GM23248 (cell line): ENCODE measurements at regions not wholly inside any gene's neighbourhood (a gene's known extent, or its start where the extent isn't known, plus 50 kb on each side); places are given as distances from the start of the nearest gene placed in this dataset.

Experiments used
- DNase-seq: peaks from one replicate; pipeline ENCODE4 v3.0.0-alpha.2; 2015
- H2AFZ ChIP-seq: fragments of 200-600 bp; sonication (generic); 2 replicates; pipeline ENCODE4 v1.6.1; 2016; ENCODE audit warnings: antibody characterized with exemption
- H3F3A ChIP-seq: fragments of 200-600 bp; sonication (generic); 2 replicates; pipeline ENCODE4 v1.6.1; 2016; ENCODE audit warnings: mild to moderate bottlenecking, antibody characterized with exemption, mixed run types; ENCODE audit not compliant: insufficient read depth
- H3K27ac ChIP-seq: fragments of 200-600 bp; sonication (generic); 2 replicates; pipeline ENCODE4 v1.5.1; 2016; ENCODE audit warnings: mild to moderate bottlenecking
- H3K27me3 ChIP-seq: fragments of 200-600 bp; sonication (generic); replicated peaks from 2 replicates; pipeline ENCODE4 v1.6.1; 2016; ENCODE audit warnings: mild to moderate bottlenecking; ENCODE audit not compliant: insufficient read depth
- H3K36me3 ChIP-seq: fragments of 200-600 bp; sonication (generic); 2 replicates; pipeline ENCODE4 v1.6.1; 2016; ENCODE audit warnings: low read depth, mild to moderate bottlenecking
- H3K4me1 ChIP-seq: fragments of 200-600 bp; sonication (generic); 2 replicates; pipeline ENCODE4 v1.6.1; 2016; ENCODE audit warnings: mild to moderate bottlenecking; ENCODE audit not compliant: insufficient read depth
- H3K4me2 ChIP-seq: fragments of 200-600 bp; sonication (generic); one replicate; pipeline ENCODE4 v1.6.1; 2016; ENCODE audit warnings: mild to moderate bottlenecking; ENCODE audit not compliant: unreplicated experiment
- H3K4me3 ChIP-seq: fragments of 200-600 bp; sonication (generic); 2 replicates; pipeline ENCODE4 v1.5.1; 2016; ENCODE audit warnings: mild to moderate bottlenecking
- H3K79me2 ChIP-seq: fragments of 200-600 bp; sonication (generic); 2 replicates; pipeline ENCODE4 v1.6.1; 2016; ENCODE audit warnings: mild to moderate bottlenecking; ENCODE audit not compliant: insufficient read depth
- H3K9ac ChIP-seq: fragments of 200-600 bp; sonication (generic); 2 replicates; pipeline ENCODE4 v1.6.1; 2016; ENCODE audit warnings: mild to moderate bottlenecking
- H3K9me2 ChIP-seq: fragments of 200-600 bp; sonication (generic); 2 replicates; pipeline ENCODE4 v1.6.1; 2016; ENCODE audit warnings: mixed run types, mild to moderate bottlenecking, moderate library complexity; ENCODE audit not compliant: insufficient read depth
- H3K9me3 ChIP-seq: fragments of 200-600 bp; sonication (generic); one replicate; pipeline ENCODE4 v1.6.1; 2017; ENCODE audit warnings: low read depth
- H4K20me1 ChIP-seq: fragments of 200-600 bp; sonication (generic); 2 replicates; pipeline ENCODE4 v1.6.0; 2016; ENCODE audit not compliant: insufficient read depth
- EZH2 ChIP-seq: fragments of 200-600 bp; sonication (generic); IDR thresholded peaks from 2 replicates; pipeline ENCODE4 v1.6.1; 2018; ENCODE audit warnings: antibody characterized with exemption, mild to moderate bottlenecking; ENCODE audit not compliant: insufficient read depth, poor library complexity, severe bottlenecking
- EZH2phosphoT487 ChIP-seq: fragments of 200-600 bp; sonication (generic); IDR thresholded peaks from 2 replicates; pipeline ENCODE4 v1.6.1; 2018; ENCODE audit warnings: antibody characterized with exemption, moderate library complexity, mild to moderate bottlenecking, low read depth; ENCODE audit not compliant: insufficient read depth
- WGBS, 2 experiments: methylation state at CpG; one replicate each; pipeline ENCODE4 v1.1.6; 2015 to 2017; ENCODE audit warnings: low lambda C conversion rate in 2 of 2, low coverage in 1 of 2; ENCODE audit errors: missing lambda C conversion rate in 2 of 2; 5-methylcytosine and 5-hydroxymethylcytosine counted together
- in situ Hi-C: fragments of 300-500 bp; cut with MboI; formaldehyde crosslinking; loops from 2 replicates; pipeline ENCODE4 v1.15.0; 2020

DNA sequence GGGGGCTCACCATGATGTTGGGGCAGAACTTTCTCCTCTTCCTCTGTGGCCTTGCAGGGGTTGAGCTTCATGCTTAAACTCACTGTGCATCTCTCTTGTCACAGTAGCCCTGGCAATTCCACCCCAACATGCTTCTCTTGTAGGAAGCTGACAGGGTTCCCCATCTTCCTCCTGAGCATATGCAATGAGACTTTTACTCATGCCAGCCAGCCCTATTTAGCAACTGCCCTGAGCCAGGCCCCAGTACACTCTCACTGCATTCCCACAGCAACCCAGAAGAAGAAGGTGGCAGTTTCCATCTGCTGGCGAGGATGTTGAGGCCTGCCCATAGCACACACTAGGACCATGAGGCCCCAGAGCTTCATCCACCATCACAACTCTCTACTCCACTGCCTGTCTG lies 72.2 kb upstream of the TEX51 start:
- no peak for DNase-seq

DNA sequence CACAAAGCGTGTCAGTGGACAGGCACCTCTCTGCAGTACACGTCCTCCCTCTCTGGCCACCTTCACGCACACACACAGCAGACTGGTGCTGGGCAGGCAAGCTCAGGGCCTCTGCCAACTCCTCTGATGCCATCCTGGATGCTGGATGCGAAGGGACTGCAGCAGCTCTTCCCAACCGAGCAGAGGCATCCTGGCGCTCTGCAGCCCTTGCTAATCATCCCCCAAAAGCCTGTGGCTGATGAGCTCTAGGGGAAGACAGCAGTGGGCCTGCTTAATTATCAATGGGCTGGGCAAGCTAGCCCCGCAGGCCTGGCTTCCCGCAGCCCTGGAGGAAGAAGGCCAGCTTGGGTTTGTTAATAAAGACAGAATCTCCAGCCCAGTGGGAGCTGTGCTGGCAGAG lies 71.3 kb upstream of the TEX51 start:
- no peak overlapping the region for H3K9ac ChIP-seq
- H3K9me3 ChIP-seq = no peaks in the 10 kb centered on the region
- H3K4me2 ChIP-seq = no peak overlapping the region
- H3K4me1 ChIP-seq = no peaks in the 10 kb centered on the region
- H4K20me1 ChIP-seq = no peaks in the 10 kb centered on the region
- H3F3A ChIP-seq = no peaks in the 10 kb centered on the region
- 26 to 32% methylated on average over 8 of the region's 8 CpGs for WGBS, 2 experiments
- H3K36me3 ChIP-seq = no peaks in the 10 kb centered on the region
- H3K4me3 ChIP-seq = no peak overlapping the region
- H2AFZ ChIP-seq = no peak overlapping the region
- no peaks in the 10 kb centered on the region; the same call in 1 of the 2 replicates for H3K27me3 ChIP-seq
- no peak overlapping the region for H3K27ac ChIP-seq
- no peak for DNase-seq
- H3K9me2 ChIP-seq = no peaks in the 10 kb centered on the region
- TF ChIP-seq EZH2phosphoT487 = no peak
- TF ChIP-seq EZH2 = no peak
- in situ Hi-C loops = no loop called here
- H3K79me2 ChIP-seq = no peaks in the 10 kb centered on the region

More for the DNA sequence above, 72.2 kb upstream of the TEX51 start:
- TF ChIP-seq EZH2phosphoT487 = no peak
- no peak for TF ChIP-seq EZH2
- Histone ChIP-seq H3K27ac (no peak overlapping the region), H3K4me3 (no peak overlapping the region), H3K4me1 (no peaks in the 10 kb centered on the region), H2AFZ (no peak overlapping the region), H3K36me3 (no peaks in the 10 kb centered on the region), H3K9me3 (no peaks in the 10 kb centered on the region), H3F3A (no peaks in the 10 kb centered on the region), H4K20me1 (no peaks in the 10 kb centered on the region), H3K9me2 (no peaks in the 10 kb centered on the region), H3K79me2 (no peaks in the 10 kb centered on the region), H3K27me3 (no peaks in the 10 kb centered on the region; the same call in 1 of the 2 replicates), H3K9ac (no peak overlapping the region), H3K4me2 (no peak overlapping the region)
- in situ Hi-C loops = no loop called here
- 0% methylated on average over 1 of the region's 1 CpG for WGBS, 2 experiments

DNA sequence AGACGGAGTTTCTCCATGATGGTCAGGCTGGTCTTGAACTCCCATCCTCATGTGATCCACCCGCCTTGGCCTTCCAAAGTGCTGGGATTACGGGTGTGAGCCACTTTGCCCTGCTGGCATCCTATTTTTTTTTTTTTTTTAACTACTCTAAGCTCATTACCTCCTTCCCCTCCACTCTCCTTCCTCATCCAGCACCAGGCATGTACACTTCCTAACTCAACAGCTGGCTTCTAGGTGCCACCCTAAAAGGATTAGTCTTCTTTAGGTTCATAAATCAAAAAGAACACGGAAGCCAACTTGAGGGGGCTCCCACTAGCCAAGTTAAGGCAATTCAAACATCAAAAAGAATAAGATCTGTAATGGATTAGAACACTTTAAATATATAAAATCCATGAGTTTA lies 70.6 kb upstream of the TEX51 start:
- Histone ChIP-seq H3K9me3 (no peaks in the 10 kb centered on the region), H3F3A (no peaks in the 10 kb centered on the region), H4K20me1 (no peaks in the 10 kb centered on the region), H3K36me3 (no peaks in the 10 kb centered on the region), H3K9ac (no peak overlapping the region), H2AFZ (no peak overlapping the region), H3K9me2 (no peaks in the 10 kb centered on the region), H3K4me3 (no peak overlapping the region), H3K27ac (no peak overlapping the region), H3K4me2 (no peak overlapping the region), H3K79me2 (no peaks in the 10 kb centered on the region), H3K27me3 (no peaks in the 10 kb centered on the region; the same call in 1 of the 2 replicates), H3K4me1 (no peaks in the 10 kb centered on the region)
- in situ Hi-C loops = no loop called here
- 42 to 48% methylated on average over 4 of the region's 4 CpGs for WGBS, 2 experiments
- TF ChIP-seq EZH2 = no peak
- TF ChIP-seq EZH2phosphoT487 = no peak
- DNase-seq = no peak

DNA sequence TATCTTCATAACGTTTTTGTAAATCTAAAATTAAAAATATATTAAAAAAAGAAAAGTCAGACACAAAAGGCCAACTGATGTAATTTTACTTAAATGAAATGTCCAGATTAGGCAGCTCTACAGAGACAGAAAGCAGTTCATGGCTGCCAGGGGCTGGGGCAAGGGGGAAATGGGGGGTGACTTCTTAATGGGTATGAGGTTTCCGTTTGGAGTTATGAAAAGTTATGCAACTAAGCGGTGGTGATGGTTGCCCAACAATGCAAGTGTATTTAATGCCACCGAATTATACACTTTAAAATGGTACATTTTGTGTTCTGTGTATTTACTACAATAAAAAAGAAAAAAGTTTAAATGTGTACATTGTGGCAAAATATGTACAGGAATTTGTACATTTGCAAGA lies 70.2 kb upstream of the TEX51 start:
- H3K4me2 ChIP-seq = no peak overlapping the region
- no peaks in the 10 kb centered on the region for H3K9me3 ChIP-seq
- no peaks in the 10 kb centered on the region for H3F3A ChIP-seq
- H4K20me1 ChIP-seq = no peaks in the 10 kb centered on the region
- TF ChIP-seq EZH2phosphoT487 (no peak), EZH2 (no peak)
- H3K9ac ChIP-seq = no peak overlapping the region
- no peaks in the 10 kb centered on the region for H3K9me2 ChIP-seq
- in situ Hi-C loops = no loop called here
- H3K27me3 ChIP-seq = no peaks in the 10 kb centered on the region; the same call in 1 of the 2 replicates
- H3K79me2 ChIP-seq = no peaks in the 10 kb centered on the region
- no peak overlapping the region for H3K27ac ChIP-seq
- no peaks in the 10 kb centered on the region for H3K4me1 ChIP-seq
- H3K4me3 ChIP-seq = no peak overlapping the region
- DNase-seq = no peak
- no peaks in the 10 kb centered on the region for H3K36me3 ChIP-seq
- H2AFZ ChIP-seq = no peak overlapping the region
- 9 to 22% methylated on average over 4 of the region's 4 CpGs for WGBS, 2 experiments
